HepG2 (cell line): ENCODE measurements at regions not wholly inside any gene's neighbourhood (a gene's known extent, or its start where the extent isn't known, plus 50 kb on each side); places are given as distances from the start of the nearest gene placed in this dataset.

Experiments used
- ATAC-seq: fragments of 200-7000 bp; cut with Tn5 transposase; 3 replicates; pipeline ENCODE4 v1.9.1; 2020; ENCODE audit warnings: mild to moderate bottlenecking, moderate library complexity
- BruUV-seq: library from RNA; stranded (reverse); fragments of 400-500 nt; replicated peaks from 2 replicates; lab custom pipeline; 2021; lab: Mats Ljungman, UMichigan
- CTCF ChIA-PET: fragments of 300-600 bp; formaldehyde crosslinking; extraction: SDS; loops from one replicate; lab custom pipeline; 2021; ENCODE audit warnings: low total read pairs, inconsistent platforms, low intra/inter-chr PET ratio; lab: Yijun Ruan, JAX
- POLR2A ChIA-PET: fragments of 350-600 bp; sonication (Branson Sonifier 250); formaldehyde crosslinking; loops from one replicate; lab custom pipeline; 2020; ENCODE audit warnings: antibody characterized with exemption, inconsistent platforms; lab: Yijun Ruan, JAX
- DNase-seq: peaks from one replicate; pipeline ENCODE4 v3.0.0-alpha.2; 2015; ENCODE audit warnings: low spot score
- FAIRE-seq: peaks from 3 replicates; lab custom pipeline; 2011; peaks lifted over from hg19 to GRCh38; lab: Jason Lieb, UNC
- H2AFZ ChIP-seq: one replicate; pipeline ENCODE4 v1.6.1; 2011; ENCODE audit warnings: low read length, inconsistent platforms
- H3K27ac ChIP-seq: fragments of 300-600 bp; 3 replicates; pipeline ENCODE4 v1.8.0; 2011; ENCODE audit warnings: mixed run types, mild to moderate bottlenecking, mixed read lengths, low read length, inconsistent platforms; ENCODE audit not compliant: insufficient read depth; ENCODE audit errors: extremely low read length
- H3K27me3 ChIP-seq, 2 experiments: fragments of 200-600 bp in 1 of 2; 2 replicates in 1 of 2; 3 replicates in 1 of 2; pipeline versions ENCODE4 v1.6.0 to v1.8.0; 2011; ENCODE audit warnings: low read length in 2 of 2, mild to moderate bottlenecking in 2 of 2, moderate library complexity in 2 of 2, inconsistent platforms in 1 of 2; ENCODE audit not compliant: insufficient read depth in 2 of 2, control insufficient read depth in 1 of 2
- H3K36me3 ChIP-seq, 2 experiments: fragments of 200-600 bp in 1 of 2; replicated peaks in 1 of 2; 2 replicates in 1 of 2; 3 replicates in 1 of 2; pipeline versions ENCODE4 v1.5.1 to v1.8.0; 2011; ENCODE audit warnings: low read length in 2 of 2, inconsistent platforms in 1 of 2; ENCODE audit not compliant: insufficient read depth in 2 of 2, control insufficient read depth in 1 of 2
- H3K4me1 ChIP-seq: 2 replicates; pipeline ENCODE4 v1.5.1; 2012; ENCODE audit warnings: low read length, inconsistent platforms; ENCODE audit not compliant: insufficient read depth
- H3K4me2 ChIP-seq: 2 replicates; pipeline ENCODE4 v1.6.0; 2011; ENCODE audit warnings: low read depth, low read length, inconsistent platforms
- H3K4me3 ChIP-seq, 3 experiments: fragments of 200-600 bp in 1 of 3; sonication (generic), shearing (Covaris generic) in 1 of 3; replicated peaks in 1 of 3; 2 replicates each; pipeline ENCODE4 v1.5.1; 2011 to 2016; ENCODE audit warnings: low read length in 3 of 3, inconsistent platforms in 2 of 3, low read depth in 2 of 3, mild to moderate bottlenecking in 2 of 3, control low read depth in 1 of 3, mixed read lengths in 1 of 3; ENCODE audit not compliant: insufficient read depth in 1 of 3
- H3K79me2 ChIP-seq: one replicate; pipeline ENCODE4 v1.6.1; 2011; ENCODE audit warnings: low read length, inconsistent platforms; ENCODE audit not compliant: insufficient read depth
- H3K9ac ChIP-seq: 2 replicates; pipeline ENCODE4 v1.6.0; 2011; ENCODE audit warnings: mild to moderate bottlenecking, low read depth, low read length, inconsistent platforms; ENCODE audit not compliant: insufficient read depth
- H3K9me3 ChIP-seq: 2 replicates; pipeline ENCODE4 v1.5.1; 2012; ENCODE audit warnings: mild to moderate bottlenecking, low read length
- H4K20me1 ChIP-seq: 2 replicates; pipeline ENCODE4 v1.6.0; 2011; ENCODE audit warnings: inconsistent platforms, mild to moderate bottlenecking, low read length, moderate library complexity; ENCODE audit not compliant: insufficient read depth
- ATF5 ChIP-seq: sonication (generic); formaldehyde crosslinking; IDR thresholded peaks from 2 replicates; pipeline ENCODE4 v1.4.0; 2020; ENCODE audit warnings: mild to moderate bottlenecking, low read depth, missing genetic modification reagents
- KLF12 ChIP-seq: sonication (generic); formaldehyde crosslinking; IDR thresholded peaks from 2 replicates; pipeline ENCODE4 v1.4.0; 2020; ENCODE audit warnings: missing genetic modification reagents, borderline replicate concordance
- NR2F6 ChIP-seq, 2 experiments: IDR thresholded peaks; 2 replicates each; pipeline ENCODE4 v1.6.1; 2016; ENCODE audit warnings: antibody characterized with exemption in 1 of 2, mild to moderate bottlenecking in 1 of 2
- ZBTB1 ChIP-seq: sonication (generic); formaldehyde crosslinking; IDR thresholded peaks from 2 replicates; pipeline ENCODE4 v1.4.0; 2020; ENCODE audit warnings: missing genetic modification reagents, borderline replicate concordance
- ZKSCAN5 ChIP-seq: sonication (generic); formaldehyde crosslinking; IDR thresholded peaks from 2 replicates; pipeline ENCODE4 v1.5.1; 2020; ENCODE audit warnings: mild to moderate bottlenecking, missing genetic modification reagents
- ZNF558 ChIP-seq: sonication (generic); formaldehyde crosslinking; IDR thresholded peaks from 2 replicates; pipeline ENCODE4 v1.9.0; 2022; ENCODE audit warnings: mild to moderate bottlenecking, missing genetic modification reagents, borderline replicate concordance
- ZNF768 ChIP-seq: sonication (generic); formaldehyde crosslinking; IDR thresholded peaks from 2 replicates; pipeline ENCODE4 v1.4.0; 2020; ENCODE audit warnings: missing genetic modification reagents
- ZSCAN9 ChIP-seq: IDR thresholded peaks from 2 replicates; pipeline ENCODE4 v1.6.1; 2016; ENCODE audit warnings: borderline replicate concordance
- WGBS: methylation state at CpG from one replicate; pipeline ENCODE4 v1.1.6; 2017; ENCODE audit warnings: low lambda C conversion rate; 5-methylcytosine and 5-hydroxymethylcytosine counted together
- in situ Hi-C: cut with HindIII; loops from 2 replicates; pipeline ENCODE4 v1.10.0; 2017; ENCODE audit warnings: low pct_unique_long_range_greater_than_20kb; ENCODE audit not compliant: extremely low pct_ligation_motif_present
- intact Hi-C: fragments of 100-400 bp; cut with micrococcal nuclease; formaldehyde crosslinking; loops from one replicate; pipeline ENCODE4 v1.10.0; 2022; ENCODE audit not compliant: unreplicated experiment
- TF ChIP-seq, protein P1 (sequence below): sonication (generic); formaldehyde crosslinking; IDR thresholded peaks from 2 replicates; pipeline ENCODE4 v1.4.0; 2020; ENCODE audit warnings: missing genetic modification reagents, borderline replicate concordance
- TF ChIP-seq, protein P2 (sequence below): sonication (generic); formaldehyde crosslinking; IDR thresholded peaks from 2 replicates; pipeline ENCODE4 v1.9.0; 2021; ENCODE audit warnings: missing genetic modification reagents, mild to moderate bottlenecking, borderline replicate concordance

- TF ChIP-seq, protein P1, sequence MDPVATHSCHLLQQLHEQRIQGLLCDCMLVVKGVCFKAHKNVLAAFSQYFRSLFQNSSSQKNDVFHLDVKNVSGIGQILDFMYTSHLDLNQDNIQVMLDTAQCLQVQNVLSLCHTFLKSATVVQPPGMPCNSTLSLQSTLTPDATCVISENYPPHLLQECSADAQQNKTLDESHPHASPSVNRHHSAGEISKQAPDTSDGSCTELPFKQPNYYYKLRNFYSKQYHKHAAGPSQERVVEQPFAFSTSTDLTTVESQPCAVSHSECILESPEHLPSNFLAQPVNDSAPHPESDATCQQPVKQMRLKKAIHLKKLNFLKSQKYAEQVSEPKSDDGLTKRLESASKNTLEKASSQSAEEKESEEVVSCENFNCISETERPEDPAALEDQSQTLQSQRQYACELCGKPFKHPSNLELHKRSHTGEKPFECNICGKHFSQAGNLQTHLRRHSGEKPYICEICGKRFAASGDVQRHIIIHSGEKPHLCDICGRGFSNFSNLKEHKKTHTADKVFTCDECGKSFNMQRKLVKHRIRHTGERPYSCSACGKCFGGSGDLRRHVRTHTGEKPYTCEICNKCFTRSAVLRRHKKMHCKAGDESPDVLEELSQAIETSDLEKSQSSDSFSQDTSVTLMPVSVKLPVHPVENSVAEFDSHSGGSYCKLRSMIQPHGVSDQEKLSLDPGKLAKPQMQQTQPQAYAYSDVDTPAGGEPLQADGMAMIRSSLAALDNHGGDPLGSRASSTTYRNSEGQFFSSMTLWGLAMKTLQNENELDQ: no peak
- TF ChIP-seq NR2F6 (IDR thresholded peaks at IDR 0.05) (no peak), NR2F6 (CRISPR knock-in tag; IDR thresholded peaks at IDR 0.05) (no peak)
Observed at GRCh38 chr2:182522405-182522896, 95.6 kb upstream of the PDE1A start (continued).

- Histone ChIP-seq H3K4me2 (no peak overlapping the region), H2AFZ (no peak overlapping the region), H3K4me3 (no peak overlapping the region), H4K20me1 (no peaks in the 10 kb centered on the region), H3K4me1 (no peaks in the 10 kb centered on the region), H3K27me3 (no peaks in the 10 kb centered on the region), H3K27ac (no peak overlapping the region), H3K79me2 (no peaks in the 10 kb centered on the region), H3K9ac (no peak overlapping the region), H3K36me3 (no peaks in the 10 kb centered on the region), H3K9me3 (no peaks in the 10 kb centered on the region)
- no peak for FAIRE-seq
- ATAC-seq: no peak
- ChIA-PET POLR2A (no interaction called here), CTCF (no interaction called here)
- no peak for DNase-seq
- in situ Hi-C loops: no loop called here
- intact Hi-C loops: no loop called here
- WGBS: 13% methylated on average over 4 of the region's 4 CpGs
- TF ChIP-seq, protein P2, sequence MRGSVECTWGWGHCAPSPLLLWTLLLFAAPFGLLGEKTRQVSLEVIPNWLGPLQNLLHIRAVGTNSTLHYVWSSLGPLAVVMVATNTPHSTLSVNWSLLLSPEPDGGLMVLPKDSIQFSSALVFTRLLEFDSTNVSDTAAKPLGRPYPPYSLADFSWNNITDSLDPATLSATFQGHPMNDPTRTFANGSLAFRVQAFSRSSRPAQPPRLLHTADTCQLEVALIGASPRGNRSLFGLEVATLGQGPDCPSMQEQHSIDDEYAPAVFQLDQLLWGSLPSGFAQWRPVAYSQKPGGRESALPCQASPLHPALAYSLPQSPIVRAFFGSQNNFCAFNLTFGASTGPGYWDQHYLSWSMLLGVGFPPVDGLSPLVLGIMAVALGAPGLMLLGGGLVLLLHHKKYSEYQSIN: no peak
- TF ChIP-seq ZSCAN9 (no peak), ATF5 (CRISPR knock-in tag) (no peak), ZNF768 (CRISPR knock-in tag) (no peak), KLF12 (no peak), ZNF558 (CRISPR knock-in tag) (no peak), ZBTB1 (no peak), ZKSCAN5 (CRISPR knock-in tag) (no peak)
- BruUV-seq: no TSS peak
Observed at GRCh38 chr2:182522972-182523473, 96.2 kb upstream of the PDE1A start.
